IPS-18c (cell line): ENCODE measurements at regions not wholly inside any gene's neighbourhood (a gene's known extent, or its start where the extent isn't known, plus 50 kb on each side); places are given as distances from the start of the nearest gene placed in this dataset.
"Not testable (repeated sequence)": the region's sequence is repeated elsewhere in the genome, so short reads cannot be mapped to it uniquely, and the experiment has no call there.

Source experiments
- H3K4me3 ChIP-seq: 2 replicates; pipeline ENCODE4 v1.7.0; 2013; ENCODE audit warnings: low read depth, mild to moderate bottlenecking, low read length, moderate library complexity; ENCODE audit not compliant: insufficient read depth
- H3K9me3 ChIP-seq: one replicate; pipeline ENCODE4 v1.6.1; 2013; ENCODE audit warnings: mild to moderate bottlenecking, low read length, moderate library complexity; ENCODE audit not compliant: control insufficient read depth, insufficient read depth

GRCh38 chr7:136263112-136263860, 286.1 kb upstream of the MTPN start:
- not testable (repeated sequence) for H3K4me3 ChIP-seq, H3K9me3 ChIP-seq

- H3K4me3 ChIP-seq, H3K9me3 ChIP-seq: not testable (repeated sequence)
Observed at GRCh38 chr7:136260591-136260990, 283.4 kb upstream of the MTPN start.

- Histone ChIP-seq H3K4me3 (no peak overlapping the region), H3K9me3 (no peaks in the 10 kb centered on the region)
Observed at GRCh38 chr7:136259074-136259473, 281.9 kb upstream of the MTPN start.

- Histone ChIP-seq H3K4me3 (no peak overlapping the region), H3K9me3 (no peaks in the 10 kb centered on the region)
Observed at GRCh38 chr7:136256491-136256890, 279.3 kb upstream of the MTPN start.

GRCh38 chr7:136254148-136254547, 277.0 kb upstream of the MTPN start:
- H3K9me3 ChIP-seq = peaks cover 2% of the 10 kb centered on the region
- H3K4me3 ChIP-seq = no peak overlapping the region

DNA sequence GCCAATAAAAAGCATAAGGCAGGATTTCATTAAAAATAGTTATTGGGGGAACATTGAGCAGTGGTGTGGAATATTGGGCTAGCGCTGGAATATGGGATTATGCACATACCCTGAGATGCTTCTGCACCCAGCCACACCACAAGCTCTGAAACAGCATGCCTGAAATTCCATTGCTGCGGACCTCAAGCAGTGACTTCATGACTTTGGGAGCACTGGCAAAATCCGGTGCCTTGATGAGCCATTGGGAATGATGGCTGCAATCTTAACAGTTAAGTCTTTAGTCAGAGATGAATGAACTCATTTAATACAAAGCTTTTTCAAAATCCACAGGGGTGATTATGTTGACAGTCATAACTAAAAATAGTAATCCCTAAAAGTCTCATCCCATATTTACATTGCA, 274.7 kb upstream of the MTPN start:
- Histone ChIP-seq H3K9me3 (peaks cover 2% of the 10 kb centered on the region), H3K4me3 (no peak overlapping the region)

DNA sequence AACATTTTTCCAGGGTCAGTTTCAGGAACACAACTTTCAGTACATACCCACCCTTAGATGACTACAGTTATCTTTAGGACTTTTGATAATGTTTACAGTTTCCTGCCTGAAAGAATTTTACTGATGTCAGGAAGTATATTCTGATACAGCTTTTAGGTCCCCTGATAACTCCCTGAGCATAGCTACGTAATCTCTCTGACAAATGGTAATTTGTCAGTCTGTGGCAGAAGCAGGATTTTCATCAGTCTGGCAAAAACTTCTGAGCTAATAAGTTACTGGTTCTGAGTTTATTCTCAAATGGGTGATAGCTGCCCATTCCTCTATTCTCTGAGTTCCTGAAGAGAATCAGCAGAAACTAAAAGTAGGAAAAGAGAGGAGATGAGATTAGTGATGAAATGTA, 270.1 kb upstream of the MTPN start:
- Histone ChIP-seq H3K4me3 (no peak overlapping the region), H3K9me3 (peaks cover 2% of the 10 kb centered on the region)

- Histone ChIP-seq H3K4me3 (no peak overlapping the region), H3K9me3 (peaks cover 2% of the 10 kb centered on the region)
Observed at GRCh38 chr7:136245327-136246004, 268.3 kb upstream of the MTPN start.

- Histone ChIP-seq H3K9me3 (peaks cover 2% of the 10 kb centered on the region), H3K4me3 (no peak overlapping the region)
Observed at GRCh38 chr7:136234040-136234439, 256.9 kb upstream of the MTPN start.

GRCh38 chr7:136230210-136230609, 253.1 kb upstream of the MTPN start:
- Histone ChIP-seq H3K4me3 (no peak overlapping the region), H3K9me3 (peaks cover 2% of the 10 kb centered on the region)

DNA sequence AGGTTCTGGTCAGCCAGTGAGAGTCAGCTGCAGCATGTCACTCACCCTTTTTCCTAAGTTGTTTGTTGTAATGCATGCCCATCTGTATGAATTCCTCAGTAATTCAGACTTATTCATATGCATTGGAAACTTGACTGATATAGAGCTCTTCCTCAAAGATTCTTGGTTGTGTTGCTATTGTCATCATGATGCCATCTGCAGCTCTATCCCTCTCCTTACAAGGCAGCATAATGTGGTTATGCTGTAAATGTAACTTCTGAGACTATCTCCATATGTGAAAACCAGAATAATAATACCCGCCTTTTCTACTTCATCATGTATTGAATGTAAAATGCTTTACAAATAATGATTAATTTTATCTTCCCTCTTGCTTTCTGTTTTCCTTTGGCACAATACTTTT, 252.6 kb upstream of the MTPN start:
- no peak overlapping the region for H3K4me3 ChIP-seq
- H3K9me3 ChIP-seq = peaks cover 2% of the 10 kb centered on the region

- Histone ChIP-seq H3K9me3 (peaks cover 2% of the 10 kb centered on the region), H3K4me3 (no peak overlapping the region)
Observed at GRCh38 chr7:136228171-136228570, 251.0 kb upstream of the MTPN start.

GRCh38 chr7:136214356-136214755, 237.2 kb upstream of the MTPN start:
- Histone ChIP-seq H3K9me3 (no peaks in the 10 kb centered on the region), H3K4me3 (no peak overlapping the region)

GRCh38 chr7:136213012-136213411, 235.9 kb upstream of the MTPN start:
- Histone ChIP-seq H3K4me3 (no peak overlapping the region), H3K9me3 (no peaks in the 10 kb centered on the region)

DNA sequence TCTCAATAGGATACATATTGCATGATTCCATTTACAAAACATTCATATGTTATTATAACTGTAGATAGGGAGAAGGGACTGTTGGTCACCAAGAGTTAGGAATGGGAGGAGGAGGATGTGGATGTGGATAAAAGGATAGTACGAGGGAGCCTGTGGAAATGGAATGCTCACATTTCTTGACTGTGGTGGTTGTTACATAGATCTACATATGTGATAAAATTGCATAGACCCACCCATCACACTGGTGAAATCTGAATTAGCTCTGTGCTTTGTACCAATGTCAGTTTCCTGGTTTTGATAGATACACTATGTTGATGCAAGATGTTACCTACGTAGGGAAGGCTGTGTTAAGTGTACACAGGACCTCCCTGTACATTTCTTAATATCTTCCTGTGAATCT, 233.5 kb upstream of the MTPN start:
- H3K4me3 ChIP-seq = no peak overlapping the region
- no peaks in the 10 kb centered on the region for H3K9me3 ChIP-seq

DNA sequence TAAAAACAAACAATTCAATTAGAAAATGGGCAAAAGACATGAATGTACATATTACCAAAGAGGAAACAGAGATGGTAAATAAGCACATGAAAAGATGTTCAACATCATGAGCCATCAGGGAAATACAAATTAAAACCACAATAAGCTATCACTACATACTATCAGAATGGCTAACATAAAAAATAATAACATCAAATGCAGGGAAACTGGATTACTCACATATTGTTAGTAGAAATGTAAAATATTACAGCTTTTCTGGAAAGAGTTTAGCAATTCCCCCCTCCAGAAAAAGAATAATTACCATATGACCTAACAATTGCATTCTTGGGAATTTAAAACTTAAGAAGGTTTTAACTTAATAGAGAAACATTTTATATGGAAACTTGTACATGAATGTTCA, 232.9 kb upstream of the MTPN start:
- H3K4me3 ChIP-seq = no peak overlapping the region
- H3K9me3 ChIP-seq = no peaks in the 10 kb centered on the region

GRCh38 chr7:136205956-136206355, 228.8 kb upstream of the MTPN start:
- no peaks in the 10 kb centered on the region for H3K9me3 ChIP-seq
- H3K4me3 ChIP-seq = no peak overlapping the region

DNA sequence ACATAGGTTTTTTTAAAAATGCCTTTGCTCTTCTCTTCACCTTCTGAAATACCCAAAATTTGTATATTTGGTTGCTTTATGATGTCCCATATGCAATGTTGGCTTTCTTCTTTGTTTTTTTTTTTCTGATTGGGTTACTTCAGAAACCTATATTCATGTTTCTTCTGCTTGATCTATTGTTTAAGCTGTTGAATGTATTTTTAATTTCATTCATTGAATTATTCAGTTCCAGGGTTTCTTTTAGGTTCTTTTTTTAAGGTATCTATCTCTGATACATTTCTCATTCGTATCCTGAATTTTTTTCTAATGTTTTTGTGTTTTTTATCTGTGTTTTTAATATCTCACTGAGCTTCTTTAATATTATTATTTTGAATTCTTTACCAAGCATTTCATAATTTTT, 221.0 kb upstream of the MTPN start:
- Histone ChIP-seq H3K4me3 (no peak overlapping the region), H3K9me3 (peaks cover 2% of the 10 kb centered on the region)

- Histone ChIP-seq H3K4me3 (no peak overlapping the region), H3K9me3 (peaks cover 2% of the 10 kb centered on the region)
Observed at GRCh38 chr7:136194878-136195277, 217.7 kb upstream of the MTPN start.
